ENCODE measurements at regions not wholly inside any gene's neighbourhood (a gene's known extent, or its start where the extent isn't known, plus 50 kb on each side); places are given as distances from the start of the nearest gene placed in this dataset.
"Not testable (repeated sequence)": the region's sequence is repeated elsewhere in the genome, so short reads cannot be mapped to it uniquely, and the experiment has no call there.

GRCh38 chrX:1835056-1835455, 220.2 kb downstream of the ASMT start:
- DNase-seq (no peak), ATAC-seq (replicated peaks) (no peak)
- no peak overlapping the region for H3K4me3 Mint-ChIP-seq
- H3K27ac Mint-ChIP-seq = no peak overlapping the region
- no peaks in the 10 kb centered on the region for H3K4me1 Mint-ChIP-seq (ENCODE audit: low read depth in 2 of 2)
- H3K9me3 Mint-ChIP-seq = peaks cover 0 to under 1% of the 10 kb centered on the region in 2 donors
- H3K27me3 Mint-ChIP-seq = peaks cover 0 to 18% of the 10 kb centered on the region in 2 donors
- H3K36me3 Mint-ChIP-seq (ENCODE audit: insufficient read depth) = peaks cover 3% of the 10 kb centered on the region

GRCh38 chrX:1836683-1837082, 221.8 kb downstream of the ASMT start:
- no peak overlapping the region for H3K27ac Mint-ChIP-seq
- ATAC-seq (replicated peaks) = no peak
- H3K9me3 Mint-ChIP-seq = peaks cover 0 to 4% of the 10 kb centered on the region in 2 donors
- DNase-seq = no peak
- H3K27me3 Mint-ChIP-seq = peaks cover 0 to 16% of the 10 kb centered on the region in 2 donors
- H3K4me1 Mint-ChIP-seq (ENCODE audit: low read depth in 2 of 2) = no peaks in the 10 kb centered on the region
- H3K4me3 Mint-ChIP-seq = no peak overlapping the region
- peaks cover 3% of the 10 kb centered on the region for H3K36me3 Mint-ChIP-seq (ENCODE audit: insufficient read depth)

GRCh38 chrX:1841746-1842145, 226.9 kb downstream of the ASMT start:
- Mint-ChIP-seq H3K36me3 (ENCODE audit: insufficient read depth) (no peaks in the 10 kb centered on the region), H3K27ac (no peak overlapping the region), H3K27me3 (peaks cover 0 to 6% of the 10 kb centered on the region in 2 donors), H3K4me3 (no peak overlapping the region), H3K9me3 (peaks cover 0 to 4% of the 10 kb centered on the region in 2 donors), H3K4me1 (ENCODE audit: low read depth in 2 of 2) (no peaks in the 10 kb centered on the region)
- no peak for DNase-seq
- no peak for ATAC-seq (replicated peaks)

- not testable (repeated sequence) for H3K9me3 Mint-ChIP-seq; H3K4me1 Mint-ChIP-seq (ENCODE audit: low read depth in 2 of 2); ATAC-seq (replicated peaks); H3K4me3 Mint-ChIP-seq; DNase-seq; H3K36me3 Mint-ChIP-seq (ENCODE audit: insufficient read depth); H3K27ac Mint-ChIP-seq
- H3K27me3 Mint-ChIP-seq = peaks cover 2 to 15% of the 10 kb centered on the region in 2 donors
Measured at GRCh38 chrX:1847000-1847399, 232.1 kb downstream of the ASMT start.

GRCh38 chrX:1847790-1848189, 232.9 kb downstream of the ASMT start:
- H3K9me3 Mint-ChIP-seq; DNase-seq; H3K27ac Mint-ChIP-seq; H3K4me1 Mint-ChIP-seq (ENCODE audit: low read depth in 2 of 2); H3K36me3 Mint-ChIP-seq (ENCODE audit: insufficient read depth); ATAC-seq (replicated peaks); H3K4me3 Mint-ChIP-seq: not testable (repeated sequence)
- peaks cover 4 to 22% of the 10 kb centered on the region in 2 donors for H3K27me3 Mint-ChIP-seq

GRCh38 chrX:1851527-1851926, 236.7 kb downstream of the ASMT start:
- DNase-seq (no peak), ATAC-seq (replicated peaks) (no peak)
- no peaks in the 10 kb centered on the region for H3K36me3 Mint-ChIP-seq (ENCODE audit: insufficient read depth)
- H3K27me3 Mint-ChIP-seq = peaks cover 4 to 22% of the 10 kb centered on the region in 2 donors
- H3K27ac Mint-ChIP-seq = no peak overlapping the region
- no peaks in the 10 kb centered on the region for H3K4me1 Mint-ChIP-seq (ENCODE audit: low read depth in 2 of 2)
- H3K9me3 Mint-ChIP-seq = peaks cover 0 to 6% of the 10 kb centered on the region in 2 donors
- no peak overlapping the region for H3K4me3 Mint-ChIP-seq

- no peaks in the 10 kb centered on the region for H3K36me3 Mint-ChIP-seq (ENCODE audit: insufficient read depth)
- H3K27me3 Mint-ChIP-seq = peaks cover 4 to 22% of the 10 kb centered on the region in 2 donors
- no peak overlapping the region for H3K4me3 Mint-ChIP-seq
- ATAC-seq (replicated peaks) = no peak
- no peak for DNase-seq
- H3K27ac Mint-ChIP-seq = no peak overlapping the region
- H3K9me3 Mint-ChIP-seq = peaks cover 0 to 6% of the 10 kb centered on the region in 2 donors
- no peaks in the 10 kb centered on the region for H3K4me1 Mint-ChIP-seq (ENCODE audit: low read depth in 2 of 2)
Measured at GRCh38 chrX:1852082-1852481, 237.2 kb downstream of the ASMT start.

- no peaks in the 10 kb centered on the region for H3K36me3 Mint-ChIP-seq (ENCODE audit: insufficient read depth)
- no peak overlapping the region for H3K4me3 Mint-ChIP-seq
- DNase-seq = no peak
- H3K27ac Mint-ChIP-seq = no peak overlapping the region
- no peak for ATAC-seq (replicated peaks)
- H3K9me3 Mint-ChIP-seq = peaks cover 0 to 3% of the 10 kb centered on the region in 2 donors
- no peaks in the 10 kb centered on the region for H3K4me1 Mint-ChIP-seq (ENCODE audit: low read depth in 2 of 2)
- H3K27me3 Mint-ChIP-seq = peaks cover 8 to 27% of the 10 kb centered on the region in 2 donors
Measured at GRCh38 chrX:1853447-1853846, 238.6 kb downstream of the ASMT start.

- Mint-ChIP-seq H3K9me3 (peaks cover 0 to 3% of the 10 kb centered on the region in 2 donors), H3K4me3 (no peak overlapping the region), H3K4me1 (ENCODE audit: low read depth in 2 of 2) (no peaks in the 10 kb centered on the region), H3K27me3 (peaks cover 10 to 31% of the 10 kb centered on the region in 2 donors), H3K27ac (no peak overlapping the region), H3K36me3 (ENCODE audit: insufficient read depth) (no peaks in the 10 kb centered on the region)
- ATAC-seq (replicated peaks) (no peak), DNase-seq (no peak)
Measured at GRCh38 chrX:1853916-1854315, 239.1 kb downstream of the ASMT start.

GRCh38 chrX:1854861-1855260, 240.0 kb downstream of the ASMT start:
- peaks cover 15 to 39% of the 10 kb centered on the region in 2 donors for H3K27me3 Mint-ChIP-seq
- DNase-seq; H3K9me3 Mint-ChIP-seq; H3K27ac Mint-ChIP-seq; H3K4me1 Mint-ChIP-seq (ENCODE audit: low read depth in 2 of 2); ATAC-seq (replicated peaks); H3K4me3 Mint-ChIP-seq; H3K36me3 Mint-ChIP-seq (ENCODE audit: insufficient read depth): not testable (repeated sequence)

GRCh38 chrX:1859266-1859665, 244.4 kb downstream of the ASMT start:
- peaks cover 26 to 50% of the 10 kb centered on the region in 2 donors for H3K27me3 Mint-ChIP-seq
- ATAC-seq (replicated peaks); H3K4me3 Mint-ChIP-seq; H3K9me3 Mint-ChIP-seq; H3K27ac Mint-ChIP-seq; H3K36me3 Mint-ChIP-seq (ENCODE audit: insufficient read depth); DNase-seq; H3K4me1 Mint-ChIP-seq (ENCODE audit: low read depth in 2 of 2): not testable (repeated sequence)

- Mint-ChIP-seq H3K9me3 (peaks cover 0 to 3% of the 10 kb centered on the region in 2 donors), H3K4me1 (ENCODE audit: low read depth in 2 of 2) (no peaks in the 10 kb centered on the region), H3K4me3 (no peak overlapping the region), H3K27me3 (peaks cover 32 to 51% of the 10 kb centered on the region in 2 donors), H3K36me3 (ENCODE audit: insufficient read depth) (no peaks in the 10 kb centered on the region), H3K27ac (no peak overlapping the region)
- DNase-seq = no peak
- no peak for ATAC-seq (replicated peaks)
Measured at GRCh38 chrX:1860936-1861594, 246.2 kb downstream of the ASMT start.

GRCh38 chrX:1863995-1864394, 249.1 kb downstream of the ASMT start:
- H3K4me1 Mint-ChIP-seq (ENCODE audit: low read depth in 2 of 2); H3K27ac Mint-ChIP-seq; ATAC-seq (replicated peaks); H3K36me3 Mint-ChIP-seq (ENCODE audit: insufficient read depth); H3K4me3 Mint-ChIP-seq; DNase-seq; H3K9me3 Mint-ChIP-seq: not testable (repeated sequence)
- peaks cover 26 to 42% of the 10 kb centered on the region in 2 donors for H3K27me3 Mint-ChIP-seq

GRCh38 chrX:1870421-1870820, 255.6 kb downstream of the ASMT start:
- H3K4me1 Mint-ChIP-seq (ENCODE audit: low read depth in 2 of 2) = no peaks in the 10 kb centered on the region
- no peak overlapping the region for H3K27ac Mint-ChIP-seq
- ATAC-seq (replicated peaks) (no peak), DNase-seq (no peak)
- H3K9me3 Mint-ChIP-seq = peaks cover 0 to 6% of the 10 kb centered on the region in 2 donors
- no peak overlapping the region for H3K4me3 Mint-ChIP-seq
- H3K27me3 Mint-ChIP-seq = peaks cover 0 to 1% of the 10 kb centered on the region in 2 donors
- peaks cover 2% of the 10 kb centered on the region for H3K36me3 Mint-ChIP-seq (ENCODE audit: insufficient read depth)
